ENCODE measurements at regions not wholly inside any gene's neighbourhood (a gene's known extent, or its start where the extent isn't known, plus 50 kb on each side); places are given as distances from the start of the nearest gene placed in this dataset.
A peak's percentile ranks its signal among the peaks of the same experiment; 100 is the strongest.

DNA sequence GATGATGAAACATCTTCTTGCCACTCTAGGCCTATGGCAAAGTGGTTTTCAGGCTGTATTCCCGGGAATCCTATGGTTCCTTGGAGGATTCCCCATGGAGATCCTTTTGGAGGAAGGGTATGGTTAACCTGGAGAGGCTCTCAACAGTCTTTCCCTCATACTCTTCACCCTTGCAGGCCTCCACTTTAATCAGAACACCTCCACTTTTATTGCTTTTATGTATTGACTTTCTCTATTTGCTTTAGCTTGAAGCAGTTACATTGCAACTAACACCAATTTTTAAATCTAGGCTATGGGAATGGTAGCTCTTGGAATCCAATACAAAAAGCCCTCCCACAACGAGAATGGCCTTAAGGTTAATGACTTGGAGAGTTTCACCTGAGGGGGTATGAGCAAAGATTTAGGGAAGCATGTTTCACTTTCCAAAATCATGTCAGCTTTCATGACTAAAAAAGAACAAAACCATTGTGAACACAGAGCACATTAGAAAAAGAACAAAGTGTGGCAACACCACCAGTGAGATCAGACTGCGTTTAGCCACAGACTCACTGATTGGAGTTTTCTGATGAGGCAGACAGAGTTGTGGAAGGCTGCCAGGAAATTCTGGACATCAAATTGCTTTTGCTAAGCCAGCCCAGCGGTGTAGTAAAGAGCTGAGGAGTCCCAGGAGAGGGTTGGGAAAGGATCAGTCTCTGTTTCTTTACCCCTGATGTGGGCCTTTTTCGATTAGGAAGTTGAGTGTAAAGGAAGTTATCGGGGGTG, 130.4 kb upstream of the BMPER start:
- Histone ChIP-seq H3K36me3 (no peaks in the 10 kb centered on the region), H3K27ac (no peak overlapping the region), H3K27me3 (ENCODE audit: insufficient read depth, low read depth, severe bottlenecking) (no peaks in the 10 kb centered on the region), H3K9me3 (ENCODE audit: severe bottlenecking) (no peaks in the 10 kb centered on the region), H3K4me3 (ENCODE audit: low read depth, low read length) (no peak overlapping the region)
- TF ChIP-seq, protein P1, sequence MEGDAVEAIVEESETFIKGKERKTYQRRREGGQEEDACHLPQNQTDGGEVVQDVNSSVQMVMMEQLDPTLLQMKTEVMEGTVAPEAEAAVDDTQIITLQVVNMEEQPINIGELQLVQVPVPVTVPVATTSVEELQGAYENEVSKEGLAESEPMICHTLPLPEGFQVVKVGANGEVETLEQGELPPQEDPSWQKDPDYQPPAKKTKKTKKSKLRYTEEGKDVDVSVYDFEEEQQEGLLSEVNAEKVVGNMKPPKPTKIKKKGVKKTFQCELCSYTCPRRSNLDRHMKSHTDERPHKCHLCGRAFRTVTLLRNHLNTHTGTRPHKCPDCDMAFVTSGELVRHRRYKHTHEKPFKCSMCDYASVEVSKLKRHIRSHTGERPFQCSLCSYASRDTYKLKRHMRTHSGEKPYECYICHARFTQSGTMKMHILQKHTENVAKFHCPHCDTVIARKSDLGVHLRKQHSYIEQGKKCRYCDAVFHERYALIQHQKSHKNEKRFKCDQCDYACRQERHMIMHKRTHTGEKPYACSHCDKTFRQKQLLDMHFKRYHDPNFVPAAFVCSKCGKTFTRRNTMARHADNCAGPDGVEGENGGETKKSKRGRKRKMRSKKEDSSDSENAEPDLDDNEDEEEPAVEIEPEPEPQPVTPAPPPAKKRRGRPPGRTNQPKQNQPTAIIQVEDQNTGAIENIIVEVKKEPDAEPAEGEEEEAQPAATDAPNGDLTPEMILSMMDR (IDR thresholded peaks at IDR 0.05; ENCODE audit: low read depth, low read length), result no peak
- DNase-seq, result no peak

DNA sequence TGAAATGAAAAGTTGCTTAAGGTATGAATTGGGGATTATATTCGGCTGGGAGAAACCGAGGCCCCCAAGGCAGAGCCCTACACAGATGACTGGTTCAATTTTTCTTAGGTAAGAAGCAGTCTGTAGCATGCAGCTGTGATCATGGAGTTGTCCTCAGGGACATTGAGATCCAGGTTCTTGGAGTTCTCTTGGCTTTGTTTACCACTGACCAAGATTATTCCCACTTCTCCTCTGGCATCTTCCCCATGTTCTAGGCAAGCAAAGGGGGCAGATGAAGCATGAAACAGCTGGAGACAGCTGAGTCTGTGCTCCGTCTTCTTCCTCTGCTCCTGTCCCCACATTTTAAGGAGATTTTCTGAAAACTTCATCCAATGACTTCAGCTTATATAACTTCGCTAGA, 129.5 kb upstream of the BMPER start:
- DNase-seq, result no peak
- Histone ChIP-seq H3K36me3 (no peaks in the 10 kb centered on the region), H3K27ac (no peak overlapping the region), H3K4me3 (ENCODE audit: low read depth, low read length) (no peak overlapping the region), H3K9me3 (ENCODE audit: severe bottlenecking) (no peaks in the 10 kb centered on the region), H3K27me3 (ENCODE audit: insufficient read depth, low read depth, severe bottlenecking) (no peaks in the 10 kb centered on the region)
- TF ChIP-seq, protein P1 (IDR thresholded peaks at IDR 0.05; ENCODE audit: low read depth, low read length), result no peak

DNA sequence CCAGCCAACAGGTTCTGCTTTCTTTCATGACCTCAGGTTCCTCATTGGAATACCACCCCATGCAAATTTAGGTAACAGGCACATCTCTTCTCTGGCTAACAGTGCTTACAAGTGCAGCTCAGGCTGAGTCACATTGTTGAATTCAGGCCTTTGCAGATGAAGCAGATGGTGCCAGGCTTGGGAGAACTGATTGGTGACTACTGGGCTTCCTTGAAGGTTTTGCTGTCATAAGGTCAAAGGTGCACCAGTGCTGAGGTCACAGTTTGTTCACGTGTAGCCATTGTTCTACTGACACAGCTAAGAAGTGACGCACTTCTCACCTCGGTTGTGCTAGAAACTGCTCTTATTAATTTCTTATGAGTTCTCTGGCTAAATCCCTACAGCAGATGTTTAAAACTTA, 128.6 kb upstream of the BMPER start:
- H3K9me3 ChIP-seq (ENCODE audit: severe bottlenecking), result no peaks in the 10 kb centered on the region
- H3K4me3 ChIP-seq (ENCODE audit: low read depth, low read length), result no peak overlapping the region
- DNase-seq, result no peak
- no peak overlapping the region for H3K27ac ChIP-seq
- H3K36me3 ChIP-seq, result no peaks in the 10 kb centered on the region
- H3K27me3 ChIP-seq (ENCODE audit: insufficient read depth, low read depth, severe bottlenecking), result no peaks in the 10 kb centered on the region
- TF ChIP-seq, protein P1 (IDR thresholded peaks at IDR 0.05; ENCODE audit: low read depth, low read length), result no peak

DNA sequence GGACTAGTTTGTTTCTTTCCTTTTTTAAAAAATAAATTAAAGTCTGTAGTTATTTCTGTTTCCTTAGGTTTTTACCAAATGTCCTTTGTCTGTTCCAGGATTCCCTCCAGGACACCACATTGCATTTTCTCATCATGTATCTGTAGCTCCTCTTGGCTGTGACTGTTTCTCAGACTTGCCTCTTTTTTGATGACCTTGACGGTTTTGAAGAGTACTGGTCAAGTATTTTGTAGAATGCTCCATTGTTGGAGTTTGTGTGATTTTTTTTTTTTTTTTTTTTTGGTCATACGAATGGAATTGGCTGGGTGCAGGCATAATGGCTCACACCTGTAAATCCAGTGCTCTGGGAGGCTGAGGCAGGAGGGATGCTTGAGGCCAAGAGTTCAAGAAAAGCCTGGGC, 127.1 kb upstream of the BMPER start:
- H3K9me3 ChIP-seq (ENCODE audit: severe bottlenecking), result no peaks in the 10 kb centered on the region
- no peaks in the 10 kb centered on the region for H3K36me3 ChIP-seq
- H3K4me3 ChIP-seq (ENCODE audit: low read depth, low read length), result no peak overlapping the region
- TF ChIP-seq, protein P1 (IDR thresholded peaks at IDR 0.05; ENCODE audit: low read depth, low read length), result no peak
- DNase-seq, result no peak
- H3K27me3 ChIP-seq (ENCODE audit: insufficient read depth, low read depth, severe bottlenecking), result no peaks in the 10 kb centered on the region
- H3K27ac ChIP-seq, result no peak overlapping the region

DNA sequence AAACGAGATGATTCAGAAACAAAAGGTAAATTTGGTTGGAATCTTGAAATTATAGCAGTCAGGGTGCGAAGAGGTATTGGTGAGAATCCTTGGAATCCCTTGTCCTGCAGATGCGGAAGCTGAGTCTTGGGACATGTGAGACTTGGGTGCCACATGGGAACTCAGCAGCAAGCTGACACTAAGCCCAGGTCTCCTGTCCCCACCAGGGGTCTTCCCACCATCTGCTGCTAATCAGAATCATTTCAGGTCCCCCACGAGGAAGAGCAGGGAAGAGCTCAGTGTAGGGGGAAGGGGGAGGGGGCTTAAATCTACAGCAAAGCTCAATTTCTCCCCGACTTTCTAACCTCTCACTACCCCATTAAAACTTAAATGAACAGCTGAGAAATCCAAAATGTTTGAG, 126.1 kb upstream of the BMPER start:
- DNase-seq, result peak; percentile 73
- TF ChIP-seq, protein P1 (IDR thresholded peaks at IDR 0.05; ENCODE audit: low read depth, low read length), result no peak
- no peaks in the 10 kb centered on the region for H3K9me3 ChIP-seq (ENCODE audit: severe bottlenecking)
- H3K36me3 ChIP-seq, result no peaks in the 10 kb centered on the region
- H3K4me3 ChIP-seq (ENCODE audit: low read depth, low read length), result peak overlapping the region; percentile 10; the same call in 1 of the 2 replicates
- H3K27ac ChIP-seq, result peak overlapping the region; percentile 60
- no peaks in the 10 kb centered on the region for H3K27me3 ChIP-seq (ENCODE audit: insufficient read depth, low read depth, severe bottlenecking)

DNA sequence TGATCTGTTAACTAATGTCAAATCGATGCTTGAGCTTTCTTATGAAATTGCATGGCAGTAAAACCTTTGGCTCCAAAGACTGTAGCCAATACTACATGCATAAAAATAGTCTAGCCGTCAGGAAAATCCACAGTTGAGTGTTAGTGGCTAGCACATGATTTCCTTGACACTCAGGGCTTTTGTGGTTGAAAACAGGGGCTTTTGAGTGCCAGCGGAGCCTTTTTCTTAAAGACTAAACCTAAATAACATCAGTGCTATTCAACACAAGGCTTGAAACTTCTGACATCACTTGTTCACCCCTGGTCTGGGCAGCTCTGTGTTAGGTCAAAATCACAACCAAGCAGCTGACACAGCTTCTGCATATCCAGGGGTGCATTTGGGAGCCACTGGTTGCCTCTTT, 124.2 kb upstream of the BMPER start:
- Histone ChIP-seq H3K36me3 (no peaks in the 10 kb centered on the region), H3K27me3 (ENCODE audit: insufficient read depth, low read depth, severe bottlenecking) (no peaks in the 10 kb centered on the region), H3K9me3 (ENCODE audit: severe bottlenecking) (no peaks in the 10 kb centered on the region), H3K27ac (no peak overlapping the region), H3K4me3 (ENCODE audit: low read depth, low read length) (no peak overlapping the region)
- no peak for DNase-seq
- TF ChIP-seq, protein P1 (IDR thresholded peaks at IDR 0.05; ENCODE audit: low read depth, low read length), result no peak
